HG03159 (cell line): ENCODE measurements at regions not wholly inside any gene's neighbourhood (a gene's known extent, or its start where the extent isn't known, plus 50 kb on each side); places are given as distances from the start of the nearest gene placed in this dataset.
A peak's percentile ranks its signal among the peaks of the same experiment; 100 is the strongest.
"Not testable (repeated sequence)": the region's sequence is repeated elsewhere in the genome, so short reads cannot be mapped to it uniquely, and the experiment has no call there.

Source experiments
- ATAC-seq: cut with Tn5 transposase; IDR thresholded peaks from one replicate; pipeline ENCODE4 v1.9.1; 2021; ENCODE audit warnings: mild to moderate bottlenecking, moderate library complexity; ENCODE audit not compliant: unreplicated experiment

DNA sequence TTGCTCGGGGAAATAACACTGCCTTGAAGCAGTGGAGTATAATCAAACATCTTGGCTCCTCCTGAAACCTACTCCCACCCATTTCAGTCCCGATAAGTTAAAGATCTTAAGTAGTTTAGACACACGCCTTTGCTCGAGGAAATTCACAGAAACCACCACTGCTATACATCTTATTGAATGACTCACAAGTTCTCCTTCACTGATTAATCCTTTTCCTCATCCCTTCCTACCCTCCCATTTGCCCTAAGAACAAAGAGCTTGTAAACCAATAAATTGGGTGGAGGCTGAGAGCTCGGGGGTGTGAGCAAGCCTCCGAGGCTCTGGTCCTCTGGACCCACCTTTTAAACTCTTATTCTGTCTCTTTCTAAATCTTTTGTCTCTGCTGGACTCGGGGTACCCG is 86.5 kb downstream of the XCL2 start:
- not testable (repeated sequence) for ATAC-seq

DNA sequence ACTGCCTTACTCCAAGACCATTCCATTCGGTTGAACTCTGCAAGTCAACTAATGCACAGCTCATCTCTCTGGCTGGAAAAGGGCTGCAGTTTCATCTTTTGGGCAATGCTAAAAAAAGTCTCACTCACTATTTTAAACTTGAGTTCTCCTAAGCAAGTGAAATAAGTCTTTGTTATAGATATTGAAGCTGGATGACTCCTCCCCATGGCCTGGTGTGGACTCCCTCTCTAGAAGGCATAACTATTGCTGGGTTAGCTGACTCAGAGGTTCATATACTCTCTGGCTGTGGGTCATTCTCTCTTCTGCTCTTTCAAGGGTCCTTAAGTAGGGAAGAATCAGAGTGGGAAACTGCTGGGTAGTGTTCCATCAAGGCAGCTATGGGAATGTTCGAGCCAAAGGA is 88.0 kb downstream of the XCL2 start:
- ATAC-seq: no peak

DNA sequence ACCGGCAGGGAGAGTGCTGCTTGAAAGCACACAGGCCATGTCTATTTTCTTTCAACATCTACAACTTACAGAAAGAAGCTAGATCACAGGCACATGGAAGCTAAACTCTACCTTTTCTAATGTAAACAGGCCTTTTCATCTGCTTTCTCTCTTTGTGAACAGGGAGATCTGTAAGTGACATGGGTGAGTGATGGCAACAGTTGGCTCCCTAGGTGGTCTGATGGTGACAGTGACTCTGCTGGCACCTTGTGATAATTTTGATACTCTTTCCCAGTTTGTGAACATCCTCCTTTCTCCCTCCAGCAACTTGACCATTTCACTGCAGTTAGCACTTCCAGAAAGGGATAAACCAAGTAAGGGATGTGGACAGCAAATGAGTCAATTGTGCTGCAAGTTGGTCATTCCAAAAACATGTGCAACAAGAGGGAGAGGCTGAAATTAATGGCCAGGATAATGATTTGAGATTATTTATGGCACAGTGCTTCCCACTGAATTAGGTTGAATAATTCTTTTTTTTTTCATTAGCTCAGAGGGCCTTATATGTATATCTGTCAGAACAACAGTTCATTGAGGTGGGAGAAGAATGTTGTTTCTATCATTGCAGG is 89.5 kb downstream of the XCL2 start:
- no peak for ATAC-seq

DNA sequence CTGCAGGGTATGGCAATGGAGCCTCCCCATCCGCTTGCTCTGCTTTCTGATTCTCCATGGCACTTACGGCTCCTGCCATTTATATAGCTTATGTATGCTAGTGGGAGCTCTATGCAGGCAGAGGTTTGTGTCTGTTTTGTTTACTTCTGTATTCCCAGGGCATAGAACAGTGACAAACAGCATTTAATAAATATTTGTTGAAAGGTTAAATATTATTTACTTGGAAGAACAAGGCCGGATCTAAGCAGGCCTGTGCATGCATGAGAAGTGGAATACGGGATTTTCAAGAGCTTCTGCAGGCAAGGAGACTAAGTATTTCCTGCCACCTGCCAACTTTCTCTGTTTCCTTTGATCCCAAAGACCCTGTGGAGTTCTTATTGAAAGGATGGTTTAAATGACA is 90.7 kb downstream of the XCL2 start:
- ATAC-seq: no peak

DNA sequence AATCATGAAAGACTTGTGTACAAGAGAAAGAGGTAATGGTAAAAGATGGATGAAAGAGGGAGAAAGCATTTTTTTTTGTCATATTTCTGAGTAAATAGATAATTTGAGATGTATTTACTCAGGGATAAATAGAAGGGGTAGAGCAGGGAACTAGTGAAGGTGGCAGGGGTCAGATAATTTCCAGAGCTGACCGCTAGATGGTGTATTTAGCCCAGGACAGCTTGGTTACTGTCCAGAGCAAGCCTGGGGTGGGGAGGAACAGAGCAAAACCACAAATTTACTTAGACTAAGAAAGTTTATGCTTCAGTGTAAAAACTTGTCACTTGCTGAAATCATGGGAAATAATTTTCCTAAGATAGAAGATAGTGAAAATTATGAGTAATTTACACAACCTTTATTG is 91.5 kb downstream of the XCL2 start:
- ATAC-seq: no peak

DNA sequence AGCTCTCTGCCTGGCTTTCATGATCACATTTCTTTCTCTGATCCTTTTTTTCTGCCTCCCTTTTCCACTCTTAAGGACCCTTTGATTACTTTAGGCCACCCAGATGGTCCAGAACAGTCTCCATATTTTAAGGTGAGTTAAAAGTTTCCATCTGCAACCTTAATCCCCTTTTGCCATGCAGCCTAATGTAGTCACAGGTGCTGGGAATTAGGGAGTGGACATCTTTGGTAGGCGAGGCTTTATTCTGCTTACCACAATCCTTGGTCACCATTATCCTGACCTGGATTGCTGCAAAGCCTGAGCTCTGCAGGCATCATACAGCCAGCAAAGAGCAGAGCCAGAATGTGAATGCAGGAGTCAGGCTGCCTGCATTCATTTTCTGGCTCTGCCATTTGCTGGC is 95.9 kb downstream of the XCL2 start:
- ATAC-seq: no peak

DNA sequence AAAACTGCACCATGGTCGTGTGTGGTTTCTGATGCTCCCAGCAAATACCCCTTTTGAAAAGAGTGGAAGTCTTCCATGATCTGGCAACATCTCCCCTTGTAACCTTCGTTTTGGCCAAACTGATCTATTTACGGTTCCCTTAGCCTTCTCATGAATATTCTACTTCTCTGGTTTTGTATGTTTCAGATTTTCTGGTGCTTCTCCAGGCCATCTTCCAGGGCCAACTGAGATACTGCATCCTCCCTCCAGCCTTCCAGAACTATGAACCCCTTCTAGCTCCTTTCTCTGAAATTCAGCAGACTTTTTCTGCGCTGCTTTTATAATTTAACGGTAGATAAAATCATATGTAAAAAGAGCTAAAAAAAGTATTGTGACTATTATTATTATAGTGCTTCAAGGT is 97.7 kb downstream of the XCL2 start:
- no peak for ATAC-seq

DNA sequence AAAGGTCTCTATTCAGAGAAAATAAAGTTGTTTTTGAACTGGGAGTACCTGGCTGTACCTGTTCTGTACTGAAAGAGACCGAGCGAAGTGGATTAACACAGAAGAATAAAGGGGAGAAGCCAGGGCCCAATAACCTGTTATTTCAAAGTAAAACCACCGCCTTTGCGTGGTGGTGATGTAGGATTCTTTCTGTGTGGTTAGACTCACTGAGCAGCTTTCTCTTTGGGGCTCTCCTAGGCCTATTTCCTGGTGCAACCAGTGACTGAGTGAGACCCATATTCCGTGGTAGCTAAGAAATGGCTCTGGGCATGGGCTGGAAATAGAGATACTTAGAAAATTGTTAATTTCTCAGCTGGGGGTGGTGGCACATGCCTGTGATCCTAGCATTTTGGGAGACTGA is 99.9 kb downstream of the XCL2 start:
- no peak for ATAC-seq

DNA sequence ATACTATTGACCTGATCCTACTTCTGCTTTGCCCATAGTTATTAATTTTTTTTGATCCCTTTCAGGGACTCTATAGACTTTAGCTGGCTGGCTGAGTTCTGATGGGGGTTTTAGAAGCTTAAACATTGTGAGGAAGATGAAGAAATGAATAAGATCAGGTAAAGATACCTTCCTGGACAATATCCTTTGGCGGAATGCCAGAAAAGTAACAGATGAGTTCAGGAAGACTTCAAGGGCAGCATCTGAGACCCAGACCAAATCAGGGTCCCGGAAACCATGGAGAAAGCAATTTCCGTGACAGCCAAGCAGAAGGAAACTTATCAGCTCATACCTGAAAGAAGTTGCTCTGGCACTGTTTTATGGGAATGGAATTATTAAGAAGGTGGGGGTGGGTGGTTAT is 100.4 kb downstream of the XCL2 start:
- no peak for ATAC-seq

DNA sequence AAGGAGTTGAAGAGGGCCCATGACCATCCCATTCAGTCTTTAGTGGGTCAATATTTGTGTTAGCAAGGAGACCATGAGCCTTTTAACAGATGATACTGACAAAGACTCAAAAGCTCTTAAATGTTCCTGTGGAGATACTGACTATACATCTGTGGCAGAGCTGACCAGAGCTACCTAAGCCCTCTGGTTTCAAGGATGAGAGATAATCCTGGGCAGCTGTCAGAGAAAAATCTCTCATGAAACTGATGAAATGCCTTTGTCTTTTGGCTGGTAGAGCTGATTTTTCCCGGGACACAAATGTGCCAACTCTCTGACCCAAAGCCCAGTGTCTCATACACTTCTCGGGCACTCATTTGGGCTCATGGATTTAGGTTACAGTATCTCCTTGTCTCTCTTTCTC is 100.9 kb downstream of the XCL2 start:
- no peak for ATAC-seq

DNA sequence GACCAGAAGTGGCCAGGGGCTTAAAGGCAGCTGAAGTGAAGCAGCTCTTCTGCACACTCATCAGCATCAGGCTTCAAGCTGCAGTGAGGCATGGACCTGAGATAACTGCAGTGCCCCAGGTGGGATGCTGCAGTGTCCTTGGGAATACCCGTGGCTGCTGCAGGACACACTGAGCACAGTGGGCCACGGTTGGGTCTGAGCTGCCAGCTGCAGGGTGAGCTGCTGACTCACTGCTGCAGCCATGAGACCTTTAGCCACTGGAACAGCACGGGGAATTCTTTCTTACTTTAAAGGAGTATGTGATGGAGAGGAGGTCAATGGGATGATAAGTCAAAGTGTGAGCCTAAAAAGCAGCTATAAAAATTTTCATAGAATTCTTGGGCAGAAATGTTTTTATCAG is 102.1 kb downstream of the XCL2 start:
- no peak for ATAC-seq

DNA sequence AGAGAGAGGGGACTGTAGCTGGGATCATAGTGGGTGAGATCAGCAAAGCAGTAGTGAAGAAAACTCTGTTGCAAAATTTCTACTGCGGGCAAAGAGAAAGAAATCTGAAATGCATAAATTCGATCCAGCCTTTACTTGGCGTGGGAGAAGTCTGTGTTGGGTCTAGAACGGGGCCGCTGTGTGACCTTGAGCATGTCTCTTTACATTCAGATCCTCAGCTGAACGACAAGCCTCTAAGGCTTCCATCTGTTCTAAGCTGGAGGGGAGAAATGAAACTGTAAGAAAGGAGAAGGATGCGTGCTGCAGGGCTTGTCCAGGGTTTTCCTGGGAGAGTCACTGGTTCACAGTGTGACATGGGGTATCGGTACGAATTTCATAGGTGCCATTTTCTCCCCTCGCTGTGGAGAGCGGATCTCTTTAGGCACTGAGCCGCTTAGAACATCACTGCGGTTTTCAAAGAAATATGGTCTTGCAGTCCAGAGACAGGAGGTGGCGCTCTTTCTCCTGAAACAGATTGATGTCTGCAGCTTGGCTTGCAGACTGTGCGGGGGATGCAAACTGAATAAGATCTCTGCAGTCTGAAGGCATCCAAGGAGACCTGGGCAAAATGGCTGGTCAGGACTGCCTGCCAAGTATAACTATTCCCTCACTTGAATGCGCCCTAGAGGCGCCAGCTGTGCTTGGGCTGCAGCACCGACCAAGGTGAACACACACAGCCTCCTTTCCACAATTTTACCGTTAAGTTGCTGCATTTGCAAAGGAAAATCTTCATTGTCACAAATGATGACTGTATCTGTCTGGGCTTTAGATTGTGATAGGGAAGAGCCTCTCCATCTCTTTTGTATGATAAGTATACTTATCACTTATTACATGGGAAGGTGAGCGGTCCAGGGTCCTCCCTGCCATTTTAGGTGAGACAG is 104.1 kb downstream of the XCL2 start:
- peak; percentile 83 for ATAC-seq

DNA sequence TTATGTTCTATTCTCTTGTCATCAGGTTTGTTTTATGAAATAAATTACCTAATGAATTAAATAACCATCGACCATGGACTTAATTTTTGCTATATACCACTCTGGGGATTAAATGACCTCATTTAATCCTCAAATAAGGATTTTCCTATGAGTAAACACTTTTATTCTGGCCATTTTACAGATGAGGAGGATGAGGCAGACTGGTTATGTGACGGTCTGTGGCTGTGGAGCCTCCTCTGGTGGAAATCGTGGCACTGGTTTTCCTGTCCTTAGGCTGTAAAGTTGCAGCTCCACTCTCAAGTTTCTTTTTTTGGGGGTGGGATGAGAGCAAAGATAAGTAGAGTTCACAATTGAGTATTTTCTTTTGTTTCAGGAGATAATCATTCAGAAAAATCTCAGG is 105.2 kb downstream of the XCL2 start:
- no peak for ATAC-seq

DNA sequence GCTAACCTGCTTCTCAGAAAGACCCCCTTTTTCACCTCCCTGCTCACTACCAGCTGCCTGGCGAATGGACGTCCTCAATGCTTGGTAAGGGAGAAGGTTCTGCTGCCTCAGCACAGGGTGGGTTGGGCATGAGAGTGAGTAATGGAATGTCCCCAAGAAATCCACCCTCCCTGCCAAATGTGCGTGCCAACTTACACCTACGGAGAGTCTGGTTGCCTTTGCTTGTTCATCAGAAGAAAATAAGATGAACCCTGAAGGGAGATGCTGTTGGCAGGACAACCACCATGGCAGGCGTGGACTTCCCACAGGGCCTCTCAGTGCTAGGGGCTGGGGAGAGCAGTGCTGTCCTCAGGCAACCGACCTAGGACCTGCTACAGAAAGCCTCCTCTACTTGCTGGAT is 106.0 kb downstream of the XCL2 start:
- no peak for ATAC-seq

DNA sequence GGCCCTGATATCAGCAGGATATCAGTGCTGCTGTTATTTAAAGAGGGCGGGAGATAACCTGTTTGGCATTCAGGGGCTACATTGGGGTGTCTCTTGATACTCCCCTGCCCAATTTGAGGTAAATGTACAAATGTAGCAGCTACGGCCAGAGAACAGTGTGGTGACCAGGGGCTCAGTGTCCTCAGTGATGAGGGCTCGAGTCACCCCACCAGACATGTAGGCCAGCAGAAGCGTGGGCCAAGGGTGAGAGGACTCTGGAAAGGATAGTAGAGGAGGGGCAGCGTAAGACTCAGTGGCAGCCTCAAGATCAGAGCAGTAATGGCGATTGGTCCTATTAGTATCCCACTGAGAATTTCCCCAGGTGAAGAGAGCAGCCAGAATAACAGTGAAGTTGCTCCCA is 108.4 kb downstream of the XCL2 start:
- ATAC-seq: no peak

DNA sequence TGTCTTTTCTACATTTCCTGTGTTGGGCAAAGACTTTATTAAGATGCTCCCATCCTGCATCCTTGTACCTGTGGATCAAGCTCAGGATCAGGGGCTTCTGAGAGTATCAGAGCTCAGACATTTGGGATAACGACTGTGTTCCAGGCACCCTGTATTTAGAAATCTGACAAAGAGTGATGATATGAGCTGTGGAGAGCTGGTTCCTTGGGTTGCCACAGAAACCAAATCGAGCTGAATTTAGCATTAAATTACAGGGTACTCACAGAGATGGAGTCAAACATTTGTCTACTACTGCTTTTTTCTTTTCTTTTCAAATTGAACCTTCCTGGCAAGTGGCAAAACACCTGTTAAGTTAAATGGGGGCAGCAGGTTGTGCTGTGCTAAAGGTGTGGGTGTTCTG is 110.6 kb downstream of the XCL2 start:
- no peak for ATAC-seq

DNA sequence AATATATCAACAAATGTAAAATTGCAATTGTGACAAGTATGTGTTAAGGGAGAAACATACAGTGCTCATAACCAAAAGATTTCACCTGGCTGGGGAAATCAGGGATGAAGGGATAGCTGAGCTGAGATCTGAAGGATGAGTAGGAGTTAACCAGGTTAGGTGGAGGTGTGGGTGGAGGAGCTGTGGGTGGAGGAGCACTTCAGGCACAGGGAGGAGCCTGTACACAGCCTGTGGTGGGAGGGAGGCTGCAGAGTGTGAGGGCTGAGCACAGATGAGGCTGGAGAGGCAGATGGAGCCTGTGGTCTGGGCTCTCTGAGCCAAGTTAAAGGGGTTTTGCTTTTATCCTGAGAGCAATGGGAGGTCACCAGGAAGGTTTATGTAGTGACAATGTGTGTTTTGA is 111.9 kb downstream of the XCL2 start:
- ATAC-seq: no peak

DNA sequence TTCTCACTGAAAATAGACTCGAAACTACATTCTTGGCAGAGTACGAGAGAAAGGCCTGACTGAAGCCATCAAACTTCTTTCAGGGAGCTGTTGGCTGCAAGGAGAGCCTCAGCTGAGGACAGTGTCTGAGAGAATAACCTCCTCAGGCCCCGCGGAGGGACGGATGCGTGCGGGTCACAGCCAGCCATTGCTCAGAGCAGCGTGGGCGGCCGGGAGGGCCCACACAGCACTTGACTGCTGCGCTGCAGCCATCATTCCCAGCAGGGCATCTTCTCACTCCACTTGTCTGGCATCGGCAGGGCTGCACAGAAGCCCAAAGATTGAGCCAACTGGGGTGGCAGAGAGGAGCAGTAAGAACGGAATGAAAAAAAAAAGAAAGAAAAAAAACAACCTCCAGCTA is 113.5 kb downstream of the XCL2 start:
- no peak for ATAC-seq

DNA sequence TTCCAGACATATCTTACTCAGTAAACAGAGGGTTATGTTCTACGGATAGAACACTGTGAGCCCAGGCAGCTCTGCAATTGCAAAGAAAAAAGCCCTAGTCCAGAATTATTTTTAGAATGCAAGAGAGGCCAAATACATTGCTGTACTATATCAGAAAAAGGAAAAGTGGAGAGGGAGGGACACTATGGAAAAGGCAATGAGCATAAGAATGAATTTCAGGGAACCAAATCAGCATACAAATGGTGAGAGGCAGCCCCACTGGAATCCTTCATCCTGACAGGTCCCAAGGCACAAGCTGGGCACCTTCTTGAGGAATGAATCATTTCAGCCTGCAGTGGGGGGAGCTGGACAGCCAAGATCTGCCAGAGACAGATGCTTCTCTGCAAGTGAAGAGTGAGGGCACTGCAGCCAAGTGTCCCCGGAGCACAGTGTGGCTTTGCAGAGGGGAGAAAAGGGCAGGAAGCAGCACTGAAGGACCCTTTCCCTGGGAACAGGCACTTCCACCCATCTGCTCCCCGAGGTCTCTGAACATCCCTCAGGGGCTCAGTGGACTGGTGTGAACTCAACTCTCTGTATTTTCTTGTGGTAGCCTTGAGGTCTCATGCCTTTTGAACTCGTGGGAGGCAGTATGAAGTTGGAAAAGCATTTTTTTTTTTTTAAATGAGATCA is 115.6 kb downstream of the XCL2 start:
- no peak for ATAC-seq

DNA sequence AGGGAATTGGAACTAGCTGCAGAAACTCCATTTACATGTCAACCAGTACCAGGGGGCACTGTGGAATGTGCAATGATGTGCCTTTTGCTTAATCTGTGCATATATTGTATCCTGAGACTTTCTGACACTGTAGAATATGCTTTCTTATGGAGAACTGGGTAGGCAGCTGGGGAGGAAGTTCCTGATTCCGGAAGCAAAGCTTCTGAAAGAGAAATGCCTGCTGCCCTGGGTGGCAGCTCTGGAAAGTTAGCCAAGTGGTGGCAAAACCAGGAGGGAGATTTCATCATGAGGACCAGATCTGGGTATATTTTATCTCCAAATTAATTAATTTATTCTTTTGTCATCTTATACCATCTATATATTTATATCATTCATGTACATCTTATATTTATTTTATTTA is 116.7 kb downstream of the XCL2 start:
- ATAC-seq: no peak

DNA sequence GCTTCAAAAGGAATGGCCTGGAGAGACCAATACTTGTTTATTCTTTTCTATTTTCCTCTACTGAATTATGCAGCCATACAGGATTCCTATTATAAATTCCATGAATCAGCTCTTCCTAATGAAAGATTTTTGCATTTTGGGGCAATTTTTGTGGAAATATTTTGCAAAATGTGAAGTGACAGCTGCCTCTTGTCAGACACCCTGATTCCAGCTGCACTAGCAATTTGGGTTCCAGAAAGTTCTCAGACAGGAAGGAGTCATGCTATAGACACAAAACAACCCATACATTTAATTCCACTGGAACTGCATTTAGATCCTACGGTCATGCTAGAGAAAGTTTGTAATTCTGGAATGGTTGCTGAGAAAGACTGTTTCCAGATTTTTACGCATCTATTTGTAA is 119.5 kb downstream of the XCL2 start:
- no peak for ATAC-seq

DNA sequence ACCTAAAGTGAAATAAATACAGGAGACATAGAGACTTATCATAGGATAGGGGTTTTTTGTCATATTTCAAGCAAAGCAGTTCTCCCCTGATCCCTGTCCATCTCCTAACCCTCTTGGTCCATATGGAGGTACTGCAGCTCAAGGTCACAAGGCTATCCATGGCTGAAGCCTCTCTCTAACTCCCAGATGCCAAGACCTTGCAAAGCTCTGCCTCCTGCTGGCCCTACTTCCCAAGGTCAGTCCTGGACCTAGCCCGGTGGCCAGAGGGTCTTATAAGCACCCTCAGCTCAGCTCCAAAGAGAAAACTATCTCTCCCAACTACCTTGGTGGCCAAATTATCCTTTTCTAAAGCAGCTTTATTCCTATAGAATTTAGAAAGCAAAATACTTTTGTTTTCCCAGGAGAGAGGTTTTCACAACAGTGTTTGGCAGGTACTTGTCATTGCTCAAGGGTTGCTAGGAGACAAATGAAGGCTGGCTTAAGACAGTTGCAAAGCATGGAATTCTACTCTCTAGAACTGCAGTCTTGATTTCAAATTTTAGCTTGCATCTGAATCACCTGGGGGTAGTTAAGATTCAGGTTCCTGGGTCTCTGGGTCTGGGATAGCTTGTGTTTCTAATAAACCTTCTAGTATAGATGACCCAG is 121.5 kb downstream of the XCL2 start:
- no peak for ATAC-seq
